ENCODE measurements at regions not wholly inside any gene's neighbourhood (a gene's known extent, or its start where the extent isn't known, plus 50 kb on each side); places are given as distances from the start of the nearest gene placed in this dataset.

DNA sequence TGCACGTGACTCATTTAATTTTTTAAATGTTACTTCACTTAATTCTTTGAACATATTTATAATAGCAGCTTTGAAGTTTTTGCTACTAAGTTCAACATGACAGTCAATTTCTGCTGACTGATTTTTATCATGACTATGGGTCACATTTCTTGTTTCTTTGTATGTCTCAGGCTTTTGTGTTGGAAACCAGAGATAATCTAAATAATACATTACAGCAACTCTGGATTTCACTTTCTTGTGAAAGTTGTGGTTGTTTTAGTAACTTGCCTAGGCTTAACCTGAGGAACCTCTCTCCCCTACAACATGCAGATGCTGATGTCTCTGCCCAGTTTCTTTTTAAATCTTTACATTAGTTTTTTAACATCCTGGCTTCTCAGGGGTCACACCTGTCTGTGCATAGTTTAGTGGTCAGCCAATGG is 180.8 kb downstream of the CCDC71L start:
- no peak for DNase-seq

- peak; percentile 65 for DNase-seq
These were observed 184.2 kb downstream of the CCDC71L start for GRCh38 chr7:106476751-106477150.

DNA sequence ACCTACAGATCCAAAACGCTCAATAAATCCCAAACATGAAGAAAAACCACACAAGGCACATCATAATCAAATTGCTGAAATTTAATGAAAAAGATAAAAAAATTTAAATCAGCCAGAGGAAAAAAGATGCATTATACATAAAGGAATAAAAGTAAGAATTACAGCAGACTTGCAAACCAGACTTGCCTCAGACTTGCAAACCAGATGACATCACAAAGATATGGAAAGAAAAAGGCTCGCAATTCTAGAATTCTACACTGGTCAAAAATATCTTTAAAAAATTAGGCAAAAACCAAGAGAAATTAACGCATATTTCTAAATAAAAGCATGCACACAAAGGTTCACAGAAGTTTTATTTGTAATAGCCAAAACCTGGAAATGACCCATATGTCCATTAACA is 188.0 kb upstream of the NAMPT start:
- no peak for DNase-seq

DNA sequence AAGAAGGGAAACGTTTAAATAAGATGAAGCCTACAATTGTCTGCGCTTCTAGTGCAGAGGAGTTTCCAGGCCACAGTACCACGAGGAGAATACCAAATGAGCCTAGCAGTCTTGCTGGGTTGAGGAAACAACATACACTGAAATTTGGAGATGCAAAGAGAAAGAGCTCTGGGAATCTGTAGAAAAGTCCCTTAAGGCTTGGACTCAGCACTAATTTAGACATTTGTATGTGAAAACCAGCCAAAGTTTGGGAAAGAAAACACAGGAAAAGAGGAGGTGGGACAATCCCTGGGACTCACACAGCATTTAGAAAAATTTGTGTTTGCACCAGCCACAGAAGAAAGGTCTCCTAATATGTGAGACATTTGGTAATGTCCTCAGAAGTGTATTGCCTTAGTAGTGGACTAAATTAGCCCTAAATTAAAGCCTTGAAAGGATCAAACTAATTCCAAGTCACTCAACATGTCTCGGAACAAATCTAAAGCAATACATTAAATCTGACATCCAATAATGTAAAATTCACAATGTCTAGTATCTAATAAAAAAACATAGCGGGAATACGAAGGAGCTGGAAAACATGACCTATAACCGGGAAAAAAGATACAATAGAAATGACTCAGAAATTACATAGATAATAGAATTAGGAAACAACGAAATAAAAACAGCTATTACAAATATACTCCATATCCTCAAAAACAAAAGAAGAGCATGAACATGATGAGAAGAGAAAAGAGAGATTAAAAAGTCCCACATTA is 187.1 kb upstream of the NAMPT start:
- DNase-seq: no peak

DNA sequence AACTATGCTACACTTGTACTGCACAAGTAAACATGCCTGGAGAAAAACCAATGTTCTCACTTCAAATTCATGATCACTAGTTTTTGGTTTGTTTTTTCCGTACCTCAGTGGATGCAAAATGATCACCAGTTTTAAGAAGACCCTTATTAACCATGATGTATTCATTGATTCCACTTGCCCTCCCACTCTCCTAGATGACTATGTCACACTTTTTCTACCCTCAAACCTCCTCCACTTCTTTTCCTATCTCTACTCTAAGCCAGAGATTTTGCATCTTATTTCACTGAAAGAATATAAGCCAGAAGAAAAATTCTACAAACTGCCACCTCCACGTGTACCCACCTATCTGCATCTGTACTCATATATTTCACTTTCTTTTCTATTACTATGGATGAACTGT is 186.2 kb upstream of the NAMPT start:
- DNase-seq: no peak

- no peak for DNase-seq
These were observed 182.1 kb upstream of the NAMPT start for GRCh38 chr7:106466867-106467266.

DNA sequence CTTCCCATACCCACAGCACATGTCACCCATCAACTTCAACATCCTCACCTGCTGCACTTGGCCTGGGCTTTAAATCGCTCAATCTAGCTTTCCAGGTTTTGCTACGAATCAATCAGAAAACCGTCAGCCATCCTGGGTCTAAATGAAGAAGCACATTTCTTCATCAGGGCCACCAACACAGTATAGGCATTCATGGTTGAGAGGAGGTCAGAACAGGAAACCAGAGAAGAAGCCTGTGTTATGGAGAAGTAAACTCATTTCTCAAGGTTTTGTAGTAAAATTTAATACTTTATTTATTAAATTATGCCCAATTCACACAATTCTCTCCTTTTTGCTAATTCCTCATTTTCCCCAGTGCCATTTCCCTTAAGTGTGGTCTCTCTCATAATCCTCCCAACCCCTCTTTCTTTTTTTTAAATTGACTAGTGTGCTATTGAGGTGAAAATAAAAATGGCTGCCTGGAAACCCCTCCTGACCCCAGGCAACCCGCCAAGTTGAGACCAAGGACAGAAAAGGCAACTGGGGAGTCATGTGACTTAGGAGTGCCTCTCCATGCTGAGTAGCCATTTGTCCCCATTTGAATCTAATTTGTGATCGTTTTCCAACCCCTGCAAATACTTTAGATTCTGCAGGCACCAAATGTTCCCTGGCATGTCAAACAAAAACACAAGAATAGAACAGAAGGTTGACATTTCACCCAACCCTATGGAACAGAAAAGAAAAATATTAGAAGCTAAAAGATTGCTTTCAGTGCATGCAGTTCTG is 181.1 kb upstream of the NAMPT start:
- no peak for DNase-seq

DNA sequence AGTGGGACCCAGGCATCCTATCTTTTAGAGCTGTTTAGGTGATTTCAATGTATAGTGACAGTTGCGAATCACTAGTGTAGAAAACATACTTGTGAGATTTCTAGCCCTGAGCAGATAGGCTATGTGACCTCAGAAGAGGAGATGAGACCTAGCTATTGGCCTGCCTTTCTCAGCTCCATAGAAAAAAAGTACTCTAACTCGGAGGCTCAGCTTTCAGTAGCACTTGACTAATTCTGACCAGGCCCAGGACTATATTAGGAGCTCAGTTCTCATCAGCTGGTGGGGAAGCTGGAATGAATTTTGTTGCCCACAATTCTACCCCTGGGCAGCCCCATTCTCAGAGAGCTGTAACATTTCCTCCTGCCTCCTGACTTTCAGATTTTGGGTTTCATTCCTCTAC is 179.9 kb upstream of the NAMPT start:
- DNase-seq: no peak

DNA sequence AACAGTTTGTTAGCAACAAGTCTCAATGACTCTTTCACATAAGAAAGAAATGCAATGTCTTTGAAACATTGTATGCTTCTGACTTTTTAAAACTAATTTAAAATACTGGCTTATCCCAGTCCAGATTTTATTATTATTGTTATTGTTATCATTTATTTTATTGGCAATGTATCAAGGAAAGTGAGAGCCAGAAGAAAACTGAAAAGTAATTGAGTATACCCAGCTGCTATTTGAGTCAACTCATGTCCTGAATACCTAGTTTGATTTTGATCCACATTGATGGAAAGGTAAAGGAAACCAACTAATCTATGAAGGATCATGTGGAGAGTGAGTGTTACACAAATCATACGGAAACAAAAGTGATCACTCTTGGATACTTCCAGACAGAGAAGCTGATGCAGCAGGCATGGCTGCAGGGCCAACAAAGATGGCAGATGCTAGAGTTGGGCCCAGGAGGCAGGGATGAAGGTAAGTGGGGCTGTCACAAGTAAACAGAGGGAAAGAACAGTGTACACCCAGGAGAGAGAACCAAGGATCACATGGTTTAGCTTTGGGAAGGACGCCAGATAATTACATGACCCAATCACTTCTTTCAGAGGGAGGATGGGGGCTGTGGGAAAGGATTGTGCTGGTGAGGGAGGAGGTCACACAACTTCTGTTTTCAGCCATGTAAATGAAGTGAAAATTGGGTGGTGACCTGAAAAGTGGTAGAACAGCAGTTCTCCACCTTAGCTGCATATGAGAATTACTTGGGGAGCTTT is 179.2 kb upstream of the NAMPT start:
- DNase-seq: no peak

- no peak for DNase-seq
These were observed 178.2 kb upstream of the NAMPT start for GRCh38 chr7:106462914-106463482.

GRCh38 chr7:106462365-106462859 is 177.6 kb upstream of the NAMPT start:
- peak; percentile 78 for DNase-seq

GRCh38 chr7:106460792-106461254 is 176.0 kb upstream of the NAMPT start:
- DNase-seq: no peak

DNA sequence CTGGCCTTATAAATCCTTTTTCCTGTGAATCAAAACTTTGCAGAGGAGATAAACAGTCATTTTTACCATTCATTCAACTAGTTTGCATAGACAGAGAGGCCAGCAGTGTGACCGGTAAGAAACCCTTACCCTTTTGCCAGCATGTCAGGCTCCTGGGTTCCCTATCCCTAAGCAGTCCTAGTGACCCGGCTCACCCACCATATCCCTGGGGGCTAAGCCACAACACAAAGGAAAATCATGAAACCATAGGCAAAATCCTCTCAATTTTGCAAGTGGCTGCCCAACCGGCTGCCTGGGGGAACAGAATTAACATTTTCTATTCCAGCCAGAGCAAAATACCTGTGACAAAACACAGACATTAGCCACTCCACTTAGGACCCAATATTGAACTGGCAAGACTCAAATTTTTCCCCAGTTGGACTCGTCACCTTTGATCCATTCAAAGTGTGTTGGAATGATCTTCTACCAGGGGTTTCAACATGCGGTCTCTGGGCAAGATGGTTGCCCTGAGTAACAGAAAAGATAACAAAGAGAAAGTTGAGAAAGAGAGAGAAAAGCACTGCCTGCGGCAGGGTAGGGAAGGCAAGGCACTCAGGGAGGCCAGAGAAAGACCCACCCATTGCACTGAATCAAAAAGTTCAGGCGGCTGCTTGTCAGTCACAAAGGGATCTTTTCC is 174.8 kb upstream of the NAMPT start:
- no peak for DNase-seq

DNA sequence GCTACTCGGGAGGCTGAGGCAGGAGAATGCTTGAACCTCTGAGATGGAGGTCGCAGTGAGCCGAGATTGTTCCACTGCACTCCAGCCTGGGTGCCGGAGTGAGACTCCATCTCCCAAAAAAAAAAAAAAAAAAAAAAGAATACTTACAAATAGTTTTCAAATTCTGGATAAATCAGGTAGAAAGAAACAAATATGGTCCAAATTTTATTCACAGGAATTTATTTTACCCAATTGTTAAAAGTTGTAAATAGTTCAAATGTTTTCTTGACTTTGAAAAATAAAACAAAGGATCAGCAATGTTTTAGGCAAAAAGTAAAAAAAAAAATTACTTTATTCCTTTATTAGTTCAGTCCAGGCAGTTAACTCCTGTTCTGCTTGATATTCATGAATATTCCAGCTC is 172.9 kb upstream of the NAMPT start:
- no peak for DNase-seq

DNA sequence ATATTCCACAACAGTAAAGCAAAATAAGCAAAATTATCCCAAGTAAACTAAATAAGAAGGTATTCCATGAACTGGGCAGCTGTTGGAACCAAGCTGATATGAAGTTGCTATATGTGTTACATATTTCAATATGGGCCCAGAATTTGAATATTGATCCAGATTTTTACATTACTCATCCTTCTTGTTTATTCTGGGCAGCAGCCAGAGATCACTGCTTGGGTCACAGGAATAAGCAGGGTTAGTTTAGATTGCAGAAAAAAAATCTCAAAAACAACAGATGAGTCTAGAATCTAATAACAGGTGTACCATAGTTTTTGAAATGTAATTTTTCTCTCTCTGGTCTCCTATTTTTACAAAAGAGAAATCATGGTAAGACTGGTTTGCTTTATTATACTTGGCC is 171.5 kb upstream of the NAMPT start:
- DNase-seq: no peak

DNA sequence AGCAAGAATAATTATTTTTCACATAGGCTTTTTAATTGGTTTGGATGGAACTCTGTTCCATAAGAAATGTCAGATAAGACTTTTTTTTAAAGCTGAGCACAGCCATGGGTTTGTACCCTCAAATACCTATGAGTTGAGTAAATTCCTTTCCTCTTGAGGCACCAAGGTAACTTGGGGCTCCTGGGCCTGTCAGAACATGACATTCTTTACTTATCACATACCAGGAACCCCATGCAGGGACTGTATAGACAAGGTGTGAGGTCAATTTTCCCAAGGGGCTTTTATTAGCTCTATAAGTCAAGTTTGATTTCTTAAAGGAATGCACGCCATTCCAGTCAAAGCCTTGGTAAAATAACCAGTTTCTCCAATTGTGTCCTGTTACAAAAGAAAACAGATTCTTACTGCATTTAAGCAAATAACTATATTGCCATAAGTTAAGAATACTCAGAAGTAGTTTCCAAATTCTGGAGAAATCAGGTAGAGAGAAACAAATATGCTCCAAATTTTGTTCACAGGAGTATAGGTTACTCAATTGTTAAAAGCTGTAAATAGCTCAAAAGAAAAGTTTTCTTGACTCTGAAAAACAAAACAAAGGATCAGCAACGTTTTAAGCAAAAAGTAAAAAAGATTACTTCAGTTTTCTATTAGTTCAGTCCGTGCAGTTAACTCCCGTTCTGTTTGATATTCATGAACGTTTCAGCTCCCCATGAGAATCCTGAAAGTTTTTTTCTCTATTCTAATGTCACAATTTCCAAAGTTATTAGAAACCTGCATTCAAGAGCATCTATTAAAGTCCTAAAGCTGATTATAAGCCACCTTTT is 167.5 kb upstream of the NAMPT start:
- no peak for DNase-seq

- DNase-seq: no peak
These were observed 166.4 kb upstream of the NAMPT start for GRCh38 chr7:106451171-106451570.

GRCh38 chr7:106450716-106451115 is 165.9 kb upstream of the NAMPT start:
- no peak for DNase-seq

DNA sequence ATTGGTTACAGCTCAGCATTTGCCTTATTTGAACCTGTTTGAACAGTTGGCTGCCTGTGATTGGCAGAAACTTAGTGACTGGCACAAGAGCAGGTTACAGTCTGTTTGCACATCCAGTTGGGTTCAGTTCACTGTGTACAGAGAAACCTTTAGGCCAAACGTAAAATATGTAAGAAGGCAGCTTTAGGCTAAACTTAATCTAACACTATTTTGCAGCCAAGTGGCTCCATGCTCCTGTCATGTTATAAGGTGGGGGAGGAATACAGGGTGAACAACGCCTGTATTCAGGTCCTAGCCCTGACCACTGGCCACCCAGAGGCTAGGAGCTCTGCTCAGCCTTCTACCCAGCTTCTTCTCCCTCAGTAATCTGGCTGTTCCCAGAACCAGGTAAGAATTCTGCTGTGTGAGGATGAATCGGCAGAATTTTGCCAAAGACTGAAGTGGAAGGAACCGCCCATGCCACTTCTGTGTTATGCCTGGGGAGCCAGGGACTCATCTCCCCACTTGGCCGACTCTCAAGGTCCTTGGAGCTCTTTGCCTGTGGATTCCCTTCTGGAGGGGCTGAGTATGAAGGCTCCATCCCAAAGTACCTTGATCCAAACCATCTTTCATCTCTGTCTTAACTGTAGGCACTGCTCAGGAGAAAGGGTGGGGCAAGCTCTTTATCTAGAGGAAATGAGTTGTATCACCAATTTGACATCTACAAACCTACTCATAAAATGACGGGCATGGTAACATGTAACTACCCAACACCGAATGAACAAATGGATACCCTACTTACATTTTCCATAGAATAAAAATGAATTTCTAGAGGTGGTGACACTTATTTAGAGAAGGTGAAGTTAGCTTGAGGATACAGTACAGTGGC is 164.4 kb upstream of the NAMPT start:
- peak; percentile 47 for DNase-seq

GRCh38 chr7:106448346-106448991 is 163.7 kb upstream of the NAMPT start:
- no peak for DNase-seq

Measured in DMS53 (cell line).